ENCODE measurements at regions not wholly inside any gene's neighbourhood (a gene's known extent, or its start where the extent isn't known, plus 50 kb on each side); places are given as distances from the start of the nearest gene placed in this dataset.

DNA sequence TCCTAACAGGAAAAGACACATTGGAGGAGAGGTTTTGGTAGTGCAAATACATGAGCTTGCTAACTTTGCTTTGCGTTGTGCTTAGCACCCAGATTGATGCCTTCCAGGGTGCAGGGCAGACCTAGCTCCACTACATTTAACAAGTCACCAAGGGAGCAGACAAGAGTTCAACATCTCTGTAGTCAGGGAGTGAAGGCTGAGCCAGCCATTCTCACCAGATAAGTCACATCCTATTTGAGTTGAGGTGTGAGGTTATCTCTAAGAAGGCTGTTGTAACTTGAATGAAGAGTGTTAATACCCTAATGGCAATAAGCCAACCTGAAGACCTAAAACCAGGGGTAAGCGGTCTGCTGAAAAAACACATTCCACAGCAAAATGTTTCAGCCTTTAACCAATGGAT lies 69.6 kb upstream of the DSEL start:
- TF ChIP-seq POLR2A (IDR thresholded peaks at IDR 0.05; ENCODE audit: extremely low read depth, insufficient read length): no peak
- DNase-seq (ENCODE audit: low read depth): no peak

DNA sequence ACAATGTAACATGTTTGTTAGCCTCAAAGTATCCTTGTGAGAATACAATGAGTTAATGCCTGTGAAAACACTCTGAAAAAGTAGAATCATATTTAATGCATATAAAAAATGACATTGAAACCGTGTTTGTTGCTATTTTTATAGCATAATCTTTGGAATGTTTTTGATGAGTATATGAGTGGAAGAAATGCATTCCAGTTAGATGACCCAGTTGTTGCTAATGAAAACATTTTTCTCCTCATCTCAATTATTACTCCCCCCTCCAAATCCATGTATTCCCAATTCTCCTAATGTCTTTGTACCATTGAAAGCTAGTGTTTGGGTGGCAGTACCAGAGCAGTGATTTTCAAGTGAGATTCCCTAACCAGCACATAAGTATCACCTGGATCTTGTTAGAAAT lies 67.1 kb upstream of the DSEL start:
- TF ChIP-seq MYC (IDR thresholded peaks at IDR 0.05; ENCODE audit: low read depth, low read length) (no peak), POLR2A (IDR thresholded peaks at IDR 0.05; ENCODE audit: extremely low read depth, insufficient read length) (no peak)
- H3K4me3 ChIP-seq (ENCODE audit: low read depth, low read length): no peak overlapping the region
- no peak for DNase-seq (ENCODE audit: low read depth)

More for the DNA sequence above, 69.6 kb upstream of the DSEL start:
- no peak overlapping the region for H3K4me3 ChIP-seq (ENCODE audit: low read depth, low read length)

DNA sequence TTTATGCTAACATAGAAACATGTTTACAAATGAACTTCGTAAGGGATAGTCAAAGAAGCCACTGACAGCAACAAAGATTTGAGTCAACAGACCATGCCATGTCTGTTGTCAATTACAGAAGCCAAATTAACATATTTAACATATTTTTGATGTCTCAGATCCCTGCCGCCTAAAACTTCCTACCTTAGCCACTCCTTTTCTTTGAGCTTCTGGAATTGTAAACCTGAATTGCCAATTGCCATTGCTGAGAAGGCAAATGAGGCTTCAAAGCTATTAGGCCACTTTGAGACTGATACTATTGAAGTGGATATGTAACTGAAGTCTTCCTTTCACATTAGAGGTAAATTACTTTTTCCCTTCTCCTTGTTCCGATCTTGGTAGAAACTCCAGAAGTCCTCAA lies 66.0 kb upstream of the DSEL start:
- TF ChIP-seq, protein P1, sequence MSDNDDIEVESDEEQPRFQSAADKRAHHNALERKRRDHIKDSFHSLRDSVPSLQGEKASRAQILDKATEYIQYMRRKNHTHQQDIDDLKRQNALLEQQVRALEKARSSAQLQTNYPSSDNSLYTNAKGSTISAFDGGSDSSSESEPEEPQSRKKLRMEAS (IDR thresholded peaks at IDR 0.05; ENCODE audit: low read depth, low read length): no peak
- no peak for TF ChIP-seq POLR2A (IDR thresholded peaks at IDR 0.05; ENCODE audit: extremely low read depth, insufficient read length)
- no peak for TF ChIP-seq MYC (IDR thresholded peaks at IDR 0.05; ENCODE audit: low read depth, low read length)
- TF ChIP-seq, protein P2, sequence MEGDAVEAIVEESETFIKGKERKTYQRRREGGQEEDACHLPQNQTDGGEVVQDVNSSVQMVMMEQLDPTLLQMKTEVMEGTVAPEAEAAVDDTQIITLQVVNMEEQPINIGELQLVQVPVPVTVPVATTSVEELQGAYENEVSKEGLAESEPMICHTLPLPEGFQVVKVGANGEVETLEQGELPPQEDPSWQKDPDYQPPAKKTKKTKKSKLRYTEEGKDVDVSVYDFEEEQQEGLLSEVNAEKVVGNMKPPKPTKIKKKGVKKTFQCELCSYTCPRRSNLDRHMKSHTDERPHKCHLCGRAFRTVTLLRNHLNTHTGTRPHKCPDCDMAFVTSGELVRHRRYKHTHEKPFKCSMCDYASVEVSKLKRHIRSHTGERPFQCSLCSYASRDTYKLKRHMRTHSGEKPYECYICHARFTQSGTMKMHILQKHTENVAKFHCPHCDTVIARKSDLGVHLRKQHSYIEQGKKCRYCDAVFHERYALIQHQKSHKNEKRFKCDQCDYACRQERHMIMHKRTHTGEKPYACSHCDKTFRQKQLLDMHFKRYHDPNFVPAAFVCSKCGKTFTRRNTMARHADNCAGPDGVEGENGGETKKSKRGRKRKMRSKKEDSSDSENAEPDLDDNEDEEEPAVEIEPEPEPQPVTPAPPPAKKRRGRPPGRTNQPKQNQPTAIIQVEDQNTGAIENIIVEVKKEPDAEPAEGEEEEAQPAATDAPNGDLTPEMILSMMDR (IDR thresholded peaks at IDR 0.05; ENCODE audit: low read depth, low read length): no peak
- no peak for DNase-seq (ENCODE audit: low read depth)
- no peak overlapping the region for H3K4me3 ChIP-seq (ENCODE audit: low read depth, low read length)

DNA sequence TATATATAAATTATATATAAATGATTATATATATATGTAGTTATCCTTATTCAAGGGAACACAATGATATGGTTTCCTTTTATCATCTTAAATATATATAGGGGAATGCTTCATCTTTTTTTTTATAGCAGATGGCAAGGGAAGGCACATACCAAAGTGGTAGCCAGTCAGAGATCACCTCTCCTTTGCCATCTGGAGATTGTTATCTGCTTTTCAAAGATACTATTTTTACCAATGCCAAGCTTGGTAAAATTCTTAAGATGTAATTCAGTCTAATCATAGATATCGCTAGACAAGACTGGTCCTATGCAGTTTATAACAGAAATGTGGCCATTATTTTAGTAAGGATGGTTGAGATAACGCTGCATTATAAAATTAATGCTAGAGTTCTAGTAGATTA lies 64.7 kb upstream of the DSEL start:
- TF ChIP-seq, protein P1 (IDR thresholded peaks at IDR 0.05; ENCODE audit: low read depth, low read length): no peak
- TF ChIP-seq MYC (IDR thresholded peaks at IDR 0.05; ENCODE audit: low read depth, low read length) (no peak), POLR2A (IDR thresholded peaks at IDR 0.05; ENCODE audit: extremely low read depth, insufficient read length) (no peak)
- TF ChIP-seq, protein P2 (IDR thresholded peaks at IDR 0.05; ENCODE audit: low read depth, low read length): no peak
- no peak for DNase-seq (ENCODE audit: low read depth)
- H3K4me3 ChIP-seq (ENCODE audit: low read depth, low read length): no peak overlapping the region

DNA sequence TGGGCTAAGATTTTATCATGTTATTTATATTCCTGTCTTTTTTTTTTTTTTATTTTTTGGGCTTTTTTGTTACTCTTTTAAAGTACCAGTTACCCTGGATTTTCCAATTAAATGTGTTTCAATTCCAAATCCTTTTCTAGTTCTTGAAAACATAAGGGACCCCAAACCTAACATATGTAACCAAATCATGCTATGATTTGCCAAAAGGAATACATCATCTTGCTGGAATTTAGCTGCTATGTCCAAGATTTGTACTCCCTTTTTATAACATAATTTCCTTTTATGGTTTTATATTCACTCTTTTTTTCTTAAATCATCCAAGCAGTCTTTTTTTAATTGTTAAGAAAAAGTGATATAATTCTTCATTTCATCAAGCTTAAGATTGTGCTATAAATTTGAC lies 60.9 kb upstream of the DSEL start:
- no peak for DNase-seq (ENCODE audit: low read depth)
- no peak overlapping the region for H3K4me3 ChIP-seq (ENCODE audit: low read depth, low read length)
- TF ChIP-seq, protein P2 (IDR thresholded peaks at IDR 0.05; ENCODE audit: low read depth, low read length): no peak
- TF ChIP-seq MYC (IDR thresholded peaks at IDR 0.05; ENCODE audit: low read depth, low read length): no peak

DNA sequence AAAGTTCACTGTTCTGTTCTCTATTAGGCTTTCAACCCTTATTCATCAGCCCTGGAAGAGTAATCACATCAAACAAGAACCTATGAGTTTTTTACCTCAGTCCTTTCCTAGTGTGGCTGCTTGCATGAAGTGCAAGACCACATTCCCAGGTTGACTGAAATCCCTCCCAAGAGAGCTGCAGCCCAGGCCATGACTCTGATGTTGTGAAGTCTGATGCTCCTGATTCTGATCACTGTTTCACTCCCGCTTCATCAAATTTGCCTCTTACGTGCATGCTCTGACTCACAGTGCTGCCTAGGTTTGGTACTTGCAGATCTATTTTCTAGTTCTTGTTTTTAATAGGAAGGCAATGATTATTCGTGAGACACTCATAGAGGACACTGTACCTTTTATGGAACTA lies 58.2 kb upstream of the DSEL start:
- TF ChIP-seq, protein P1 (IDR thresholded peaks at IDR 0.05; ENCODE audit: low read depth, low read length): no peak
- H3K4me3 ChIP-seq (ENCODE audit: low read depth, low read length): no peak overlapping the region
- DNase-seq (ENCODE audit: low read depth): no peak

DNA sequence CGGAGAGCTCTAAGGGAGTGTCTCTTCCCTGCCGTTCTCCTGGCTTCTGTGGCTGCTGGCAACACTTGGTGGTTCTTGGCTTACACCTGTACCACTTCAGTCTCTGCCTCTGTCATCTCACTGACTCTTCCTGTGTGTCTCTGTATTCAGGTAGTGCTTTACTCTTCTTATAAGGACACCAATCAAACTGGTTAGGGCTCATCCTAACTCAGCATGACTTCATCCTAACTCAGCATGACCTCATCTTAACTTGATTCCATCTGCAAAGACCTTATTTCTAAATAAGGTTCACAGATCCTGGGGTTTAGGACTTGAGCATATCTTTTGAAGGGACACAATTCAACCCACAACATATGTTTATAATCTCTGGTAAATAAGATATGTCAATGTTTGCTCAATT lies 51.6 kb upstream of the DSEL start:
- TF ChIP-seq, protein P2 (IDR thresholded peaks at IDR 0.05; ENCODE audit: low read depth, low read length): no peak
- TF ChIP-seq, protein P1 (IDR thresholded peaks at IDR 0.05; ENCODE audit: low read depth, low read length): no peak
- TF ChIP-seq MYC (IDR thresholded peaks at IDR 0.05; ENCODE audit: low read depth, low read length) (no peak), POLR2A (IDR thresholded peaks at IDR 0.05; ENCODE audit: extremely low read depth, insufficient read length) (no peak)
- H3K4me3 ChIP-seq (ENCODE audit: low read depth, low read length): no peak overlapping the region
- DNase-seq (ENCODE audit: low read depth): no peak
